IMR-90 (cell line): ENCODE measurements at regions not wholly inside any gene's neighbourhood (a gene's known extent, or its start where the extent isn't known, plus 50 kb on each side); places are given as distances from the start of the nearest gene placed in this dataset.

Experiments
- ATAC-seq: fragments of 200-7000 bp; cut with Tn5 transposase; 2 replicates; pipeline ENCODE4 v1.9.1; 2020; ENCODE audit warnings: low read depth, mild to moderate bottlenecking, moderate library complexity
- BruUV-seq: library from RNA; stranded (reverse); fragments of 400-500 nt; replicated peaks from 2 replicates; lab custom pipeline; 2021; lab: Mats Ljungman, UMichigan
- CTCF ChIA-PET: fragments of 300-600 bp; formaldehyde crosslinking; extraction: SDS; loops from one replicate; lab custom pipeline; 2021; ENCODE audit warnings: antibody characterized with exemption; lab: Yijun Ruan, JAX
- POLR2A ChIA-PET: fragments of 300-600 bp; sonication (Branson Sonifier 250); formaldehyde crosslinking; loops from one replicate; lab custom pipeline; 2022; ENCODE audit warnings: antibody characterized with exemption; ENCODE audit not compliant: unreplicated experiment; lab: Charles Lee
- DNase-seq: peaks from one replicate; pipeline ENCODE4 v3.0.0; 2013
- H2AFZ ChIP-seq: replicated peaks from 2 replicates; pipeline ENCODE3; 2013; ENCODE audit warnings: low read length, mild to moderate bottlenecking; ENCODE audit not compliant: poor library complexity
- H2AK5ac ChIP-seq: 2 replicates; pipeline ENCODE4 v1.6.1; 2013; ENCODE audit warnings: low read depth, low read length, inconsistent platforms
- H2AK9ac ChIP-seq: replicated peaks from 2 replicates; pipeline ENCODE3; 2013; ENCODE audit warnings: mild to moderate bottlenecking, low read depth, low read length, moderate library complexity; ENCODE audit not compliant: poor library complexity
- H2BK120ac ChIP-seq: 2 replicates; pipeline ENCODE4 v1.6.1; 2013; ENCODE audit warnings: low read depth, low read length, inconsistent platforms
- H2BK15ac ChIP-seq: 3 replicates; pipeline ENCODE4 v1.6.1; 2013; ENCODE audit warnings: low read depth, low read length, inconsistent platforms
- H2BK20ac ChIP-seq: 2 replicates; pipeline ENCODE4 v1.6.1; 2013; ENCODE audit warnings: low read depth, mild to moderate bottlenecking, inconsistent platforms, low read length, moderate library complexity
- H2BK5ac ChIP-seq: 2 replicates; pipeline ENCODE4 v1.6.1; 2013; ENCODE audit warnings: mild to moderate bottlenecking, low read depth, low read length, inconsistent platforms; ENCODE audit not compliant: poor library complexity, severe bottlenecking
- H3K14ac ChIP-seq: replicated peaks from 2 replicates; pipeline ENCODE4 v1.6.1; 2013; ENCODE audit warnings: low read depth, low read length, inconsistent platforms
- H3K18ac ChIP-seq: 2 replicates; pipeline ENCODE4 v1.6.1; 2013; ENCODE audit warnings: low read depth, low read length, control low read depth
- H3K23ac ChIP-seq: 2 replicates; pipeline ENCODE4 v1.6.1; 2013; ENCODE audit warnings: low read depth, low read length, inconsistent platforms
- H3K27ac ChIP-seq: 2 replicates; pipeline ENCODE4 v1.5.1; 2013; ENCODE audit warnings: mild to moderate bottlenecking, control low read depth, low read length; ENCODE audit not compliant: insufficient read depth
- H3K27me3 ChIP-seq: 2 replicates; pipeline ENCODE4 v1.6.1; 2013; ENCODE audit warnings: low read length; ENCODE audit not compliant: control insufficient read depth, insufficient read depth
- H3K36me3 ChIP-seq: 2 replicates; pipeline ENCODE4 v1.6.1; 2013; ENCODE audit warnings: low read length, mixed read lengths; ENCODE audit not compliant: control insufficient read depth, insufficient read depth
- H3K4ac ChIP-seq: 2 replicates; pipeline ENCODE4 v1.6.1; 2013; ENCODE audit warnings: low read depth, low read length, inconsistent platforms
- H3K4me1 ChIP-seq: 2 replicates; pipeline ENCODE4 v1.6.1; 2013; ENCODE audit warnings: low read length, mixed read lengths; ENCODE audit not compliant: control insufficient read depth, insufficient read depth
- H3K4me2 ChIP-seq: 2 replicates; pipeline ENCODE4 v1.6.1; 2013; ENCODE audit warnings: low read depth, mild to moderate bottlenecking, control low read depth, low read length, moderate library complexity
- H3K4me3 ChIP-seq: 2 replicates; pipeline ENCODE4 v1.5.1; 2013; ENCODE audit warnings: low read depth, mild to moderate bottlenecking, control low read depth, low read length, moderate library complexity; ENCODE audit not compliant: insufficient read depth
- H3K56ac ChIP-seq: 2 replicates; pipeline ENCODE4 v1.6.1; 2013; ENCODE audit warnings: low read length, inconsistent platforms; ENCODE audit not compliant: insufficient read depth; ENCODE audit errors: extremely low read depth
- H3K79me1 ChIP-seq, 2 experiments: 2 replicates each; pipeline ENCODE4 v1.6.1; 2013; ENCODE audit warnings: low read length in 2 of 2, inconsistent platforms in 1 of 2, low read depth in 1 of 2
- H3K9ac ChIP-seq: 2 replicates; pipeline ENCODE4 v1.6.1; 2013; ENCODE audit warnings: low read depth, low read length, control low read depth
- H3K9me1 ChIP-seq: 2 replicates; pipeline ENCODE4 v1.6.1; 2013; ENCODE audit warnings: low read length, inconsistent platforms; ENCODE audit not compliant: insufficient read depth
- H3K9me3 ChIP-seq: 2 replicates; pipeline ENCODE4 v1.6.1; 2013; ENCODE audit warnings: low read length; ENCODE audit not compliant: control insufficient read depth, insufficient read depth
- H4K20me1 ChIP-seq: 2 replicates; pipeline ENCODE4 v1.6.1; 2013; ENCODE audit warnings: low read length, inconsistent platforms; ENCODE audit not compliant: insufficient read depth
- H4K5ac ChIP-seq: 2 replicates; pipeline ENCODE4 v1.6.1; 2013; ENCODE audit warnings: mild to moderate bottlenecking, low read depth, low read length, control low read depth
- H4K8ac ChIP-seq, 2 experiments: 2 replicates each; pipeline ENCODE4 v1.6.1; 2013; ENCODE audit warnings: low read depth in 2 of 2, low read length in 2 of 2, control low read depth in 1 of 2, inconsistent platforms in 1 of 2
- H4K91ac ChIP-seq: 2 replicates; pipeline ENCODE4 v1.6.1; 2013; ENCODE audit warnings: low read depth, low read length, inconsistent platforms; ENCODE audit not compliant: insufficient read depth
- CEBPB ChIP-seq: IDR thresholded peaks from 2 replicates; pipeline ENCODE4 v1.6.1; 2012; ENCODE audit warnings: low read depth, low read length, improper control_type of control experiment
- CHD1 ChIP-seq: IDR thresholded peaks from 2 replicates; pipeline ENCODE4 v1.6.1; 2012; ENCODE audit warnings: low read depth, low read length, improper control_type of control experiment
- FOS ChIP-seq: fragments of 150-350 bp; IDR thresholded peaks from 2 replicates; pipeline ENCODE4 v1.6.1; 2016; ENCODE audit warnings: low read depth, low read length
- WGBS, 2 experiments: methylation state at CpG; one replicate each; pipeline versions ENCODE4 v1.1.5 to v1.1.7; 2013; ENCODE audit warnings: missing lambda C conversion rate in 2 of 2; ENCODE audit not compliant: insufficient read length in 1 of 2; ENCODE audit errors: extremely low coverage in 2 of 2; 5-methylcytosine and 5-hydroxymethylcytosine counted together
- dilution Hi-C: fragments of 300-500 bp; cut with HindIII; formaldehyde crosslinking; loops from one replicate; pipeline ENCODE4 v1.14.3; 2018; ENCODE audit warnings: low sequenced_read_pairs; ENCODE audit not compliant: unreplicated experiment
- in situ Hi-C: fragments of 300-500 bp; cut with MboI; formaldehyde crosslinking; loops from 3 replicates; pipeline ENCODE4 v1.14.3; 2019; ENCODE audit warnings: low sequenced_read_pairs, inconsistent platforms, mixed read lengths
- intact Hi-C: fragments of 100-400 bp; cut with micrococcal nuclease; formaldehyde crosslinking; loops from 2 replicates; pipeline ENCODE4 v1.10.0; 2022

- no peak overlapping the region for H2BK15ac ChIP-seq
- H3K27ac ChIP-seq, result no peak overlapping the region
- no peak overlapping the region for H4K91ac ChIP-seq
- no peak overlapping the region for H3K56ac ChIP-seq
- H3K79me1 ChIP-seq, result no peaks in the 10 kb centered on the region
- no peak overlapping the region for H3K4me3 ChIP-seq
- H3K4me2 ChIP-seq, result no peak overlapping the region
- no peak overlapping the region for H2AFZ ChIP-seq
- H4K8ac ChIP-seq, result no peak overlapping the region
- H3K4ac ChIP-seq, result no peak overlapping the region
- H3K23ac ChIP-seq, result no peak overlapping the region
- H3K27me3 ChIP-seq, result no peaks in the 10 kb centered on the region
- H3K4me1 ChIP-seq, result no peaks in the 10 kb centered on the region
- H3K9me3 ChIP-seq, result peaks cover 43% of the 10 kb centered on the region
- 0% methylated on average over 1 of the region's 4 CpGs; no CpG with 5 or more reads in 1 of the 2 experiments for whole genome bisulfite sequencing, 2 experiments
- intact Hi-C loops (no loop called here), dilution Hi-C loops (no loop called here), in situ Hi-C loops (no loop called here)
- no peak overlapping the region for H2AK5ac ChIP-seq
- no TSS peak for BruUV-seq
- no peak overlapping the region for H2BK5ac ChIP-seq
- POLR2A ChIA-PET, result no interaction called here
- no peaks in the 10 kb centered on the region for H3K9me1 ChIP-seq
- H4K5ac ChIP-seq, result no peak overlapping the region
- ATAC-seq (no peak), DNase-seq (no peak)
- H2BK120ac ChIP-seq, result no peak overlapping the region
- no peak overlapping the region for H2AK9ac ChIP-seq
- H2BK20ac ChIP-seq, result no peak overlapping the region
- CTCF ChIA-PET, result no interaction called here
- no peak overlapping the region for H3K14ac ChIP-seq
- no peak overlapping the region for H3K18ac ChIP-seq
- H4K20me1 ChIP-seq, result no peaks in the 10 kb centered on the region
- no peak for TF ChIP-seq CEBPB
- no peak for TF ChIP-seq CHD1
- no peak for TF ChIP-seq FOS
- H3K36me3 ChIP-seq, result no peaks in the 10 kb centered on the region
- H3K9ac ChIP-seq, result no peak overlapping the region
These were observed 188.7 kb downstream of the FGFR2 start for GRCh38 chr10:121409466-121410104.
